HUES6 (cell line): ENCODE measurements at regions not wholly inside any gene's neighbourhood (a gene's known extent, or its start where the extent isn't known, plus 50 kb on each side); places are given as distances from the start of the nearest gene placed in this dataset.

Experiments used
- H3K27ac ChIP-seq: 2 replicates; pipeline ENCODE4 v1.7.0; 2013; ENCODE audit warnings: low read depth, mild to moderate bottlenecking, low read length, inconsistent platforms
- H3K27me3 ChIP-seq: 2 replicates; pipeline ENCODE4 v1.6.1; 2013; ENCODE audit warnings: low read length; ENCODE audit not compliant: control insufficient read depth, insufficient read depth
- H3K36me3 ChIP-seq: 2 replicates; pipeline ENCODE4 v1.6.1; 2013; ENCODE audit warnings: low read length; ENCODE audit not compliant: control insufficient read depth, insufficient read depth
- H3K4me1 ChIP-seq: 2 replicates; pipeline ENCODE4 v1.6.1; 2013; ENCODE audit warnings: low read length; ENCODE audit not compliant: control insufficient read depth, insufficient read depth
- H3K4me3 ChIP-seq: 2 replicates; pipeline ENCODE4 v1.5.1; 2013; ENCODE audit warnings: low read depth, low read length
- H3K9ac ChIP-seq: one replicate; pipeline ENCODE4 v1.6.1; 2013; ENCODE audit warnings: mild to moderate bottlenecking, low read length
- H3K9me3 ChIP-seq: 2 replicates; pipeline ENCODE4 v1.6.1; 2013; ENCODE audit warnings: low read depth, low read length; ENCODE audit not compliant: control insufficient read depth, insufficient read depth

GRCh38 chr2:67259556-67260342, 137.4 kb upstream of the ETAA1 start:
- Histone ChIP-seq H3K4me3 (no peak overlapping the region), H3K27me3 (no peaks in the 10 kb centered on the region), H3K9me3 (no peaks in the 10 kb centered on the region), H3K4me1 (peaks cover 2% of the 10 kb centered on the region; the same call in 1 of the 2 replicates), H3K27ac (no peak overlapping the region), H3K9ac (no peak overlapping the region), H3K36me3 (no peaks in the 10 kb centered on the region)

DNA sequence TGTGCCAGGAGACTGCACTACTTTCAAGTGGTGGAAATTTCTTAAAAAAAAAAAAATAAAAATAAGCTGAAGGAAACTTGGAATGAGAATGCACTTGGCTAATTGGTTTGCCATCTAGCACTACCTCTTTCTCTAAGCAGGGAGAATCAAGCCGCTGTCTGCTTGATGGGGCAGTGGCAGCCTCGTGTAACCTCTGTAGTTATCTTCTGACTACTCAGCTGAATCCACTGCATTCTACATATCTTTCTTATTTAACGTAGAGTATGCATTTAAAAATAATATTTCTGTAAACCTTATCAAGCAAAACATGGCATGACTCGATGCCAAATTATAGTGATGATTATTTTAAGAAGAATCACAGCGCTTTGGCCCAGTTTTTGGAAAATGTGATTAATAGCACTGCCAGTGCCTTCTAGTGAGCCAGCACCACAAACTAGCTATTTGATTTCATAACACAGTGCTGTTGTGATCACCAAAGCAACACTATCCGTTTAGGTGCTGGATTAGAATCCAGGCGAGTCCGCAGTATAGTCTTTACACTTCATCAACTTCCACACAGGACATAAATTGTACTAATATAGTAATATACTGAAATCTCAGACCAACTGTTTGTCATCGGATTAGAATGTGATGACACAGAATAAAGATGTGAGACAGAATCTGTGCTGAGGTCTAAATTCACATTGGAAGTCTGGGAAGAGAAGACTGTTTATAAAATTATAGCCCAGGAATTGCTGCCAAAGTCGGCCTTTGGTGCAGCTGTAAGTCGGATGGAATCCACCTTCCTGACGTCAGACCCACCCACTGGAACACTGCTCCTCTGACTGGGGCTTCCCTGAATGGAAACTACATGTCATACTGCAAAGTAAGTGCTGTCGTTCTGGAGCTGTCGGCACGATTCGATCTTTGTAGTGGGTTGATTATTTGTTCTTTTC, 136.5 kb upstream of the ETAA1 start:
- no peak overlapping the region for H3K9ac ChIP-seq
- no peak overlapping the region for H3K4me3 ChIP-seq
- no peaks in the 10 kb centered on the region for H3K9me3 ChIP-seq
- H3K27ac ChIP-seq, result no peak overlapping the region
- no peaks in the 10 kb centered on the region for H3K27me3 ChIP-seq
- no peaks in the 10 kb centered on the region for H3K36me3 ChIP-seq
- H3K4me1 ChIP-seq, result peaks cover 2% of the 10 kb centered on the region; the same call in 1 of the 2 replicates

DNA sequence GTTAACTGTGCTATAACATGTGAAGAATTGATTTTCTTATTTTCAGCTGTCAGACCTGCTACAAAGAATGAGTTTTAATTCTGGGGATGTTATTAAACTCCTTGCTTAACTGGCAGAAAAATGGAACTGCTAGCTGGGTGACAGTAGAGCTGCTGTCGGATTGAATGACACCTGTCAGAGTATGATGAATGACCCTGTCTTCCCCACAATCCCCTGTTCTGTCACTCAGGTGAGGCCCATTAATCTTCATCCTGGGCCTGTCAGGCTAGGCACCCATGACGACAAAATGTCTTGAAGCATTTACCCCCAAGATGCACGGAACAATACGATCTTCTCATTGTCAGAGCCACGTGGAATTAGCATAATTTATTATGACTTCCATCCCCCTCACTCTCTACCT, 129.9 kb upstream of the ETAA1 start:
- Histone ChIP-seq H3K36me3 (no peaks in the 10 kb centered on the region), H3K27ac (no peak overlapping the region), H3K4me1 (no peaks in the 10 kb centered on the region), H3K9ac (no peak overlapping the region), H3K9me3 (no peaks in the 10 kb centered on the region), H3K4me3 (no peak overlapping the region), H3K27me3 (no peaks in the 10 kb centered on the region)

GRCh38 chr2:67268797-67269196, 128.3 kb upstream of the ETAA1 start:
- Histone ChIP-seq H3K27ac (no peak overlapping the region), H3K9me3 (no peaks in the 10 kb centered on the region), H3K36me3 (no peaks in the 10 kb centered on the region), H3K4me3 (no peak overlapping the region), H3K4me1 (no peaks in the 10 kb centered on the region), H3K27me3 (no peaks in the 10 kb centered on the region), H3K9ac (no peak overlapping the region)

- Histone ChIP-seq H3K27ac (no peak overlapping the region), H3K36me3 (no peaks in the 10 kb centered on the region), H3K4me3 (no peak overlapping the region), H3K27me3 (no peaks in the 10 kb centered on the region), H3K9ac (no peak overlapping the region), H3K9me3 (no peaks in the 10 kb centered on the region), H3K4me1 (no peaks in the 10 kb centered on the region)
These were observed 124.9 kb upstream of the ETAA1 start for GRCh38 chr2:67272195-67272594.

DNA sequence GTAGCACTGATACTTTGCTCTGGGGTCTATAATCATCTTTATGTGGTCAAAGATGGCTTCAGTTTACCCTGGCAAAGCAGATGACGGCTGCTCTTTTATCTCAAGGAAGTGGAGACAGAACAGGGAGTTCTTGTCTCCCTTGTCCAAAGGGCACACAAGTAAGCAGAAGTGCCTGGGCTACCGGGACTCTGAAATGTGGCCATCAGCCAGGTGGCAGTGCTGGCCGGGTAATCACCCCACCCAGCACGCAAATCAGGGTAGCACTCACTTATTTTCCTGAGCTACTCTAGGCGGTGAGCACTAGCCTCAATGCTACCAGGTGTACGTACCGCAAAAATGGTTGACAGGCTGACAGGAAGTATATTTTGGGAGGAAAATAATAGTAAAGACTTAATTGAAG, 119.7 kb upstream of the ETAA1 start:
- Histone ChIP-seq H3K36me3 (no peaks in the 10 kb centered on the region), H3K9me3 (no peaks in the 10 kb centered on the region), H3K4me1 (no peaks in the 10 kb centered on the region), H3K4me3 (no peak overlapping the region), H3K27me3 (no peaks in the 10 kb centered on the region), H3K9ac (no peak overlapping the region), H3K27ac (no peak overlapping the region)

DNA sequence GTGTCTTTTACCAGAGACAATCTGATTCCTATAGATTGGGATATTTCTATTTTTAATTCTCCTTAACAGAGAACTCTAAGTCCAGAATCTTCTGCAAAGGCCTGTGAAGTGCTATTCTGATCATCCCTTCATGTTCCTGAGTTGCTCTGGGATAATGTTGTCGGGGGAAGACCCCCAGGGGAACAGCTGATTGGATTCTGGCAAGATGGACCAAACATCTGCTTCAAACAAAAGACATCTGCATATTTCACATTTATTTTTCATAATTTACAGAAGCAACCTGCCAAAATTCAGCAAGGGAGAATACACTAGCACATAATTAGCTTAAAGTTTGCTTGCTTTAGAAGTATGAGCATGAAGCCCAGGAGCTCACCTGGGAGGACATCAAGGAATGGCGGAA, 116.0 kb upstream of the ETAA1 start:
- H3K36me3 ChIP-seq, result no peaks in the 10 kb centered on the region
- H3K4me1 ChIP-seq, result no peaks in the 10 kb centered on the region
- H3K9me3 ChIP-seq, result no peaks in the 10 kb centered on the region
- H3K27me3 ChIP-seq, result no peaks in the 10 kb centered on the region
- H3K4me3 ChIP-seq, result no peak overlapping the region
- H3K9ac ChIP-seq, result no peak overlapping the region
- no peak overlapping the region for H3K27ac ChIP-seq

- Histone ChIP-seq H3K27me3 (no peaks in the 10 kb centered on the region), H3K9ac (no peak overlapping the region), H3K27ac (no peak overlapping the region), H3K9me3 (no peaks in the 10 kb centered on the region), H3K4me3 (no peak overlapping the region), H3K36me3 (no peaks in the 10 kb centered on the region), H3K4me1 (no peaks in the 10 kb centered on the region)
These were observed 113.5 kb upstream of the ETAA1 start for GRCh38 chr2:67283641-67284040.

DNA sequence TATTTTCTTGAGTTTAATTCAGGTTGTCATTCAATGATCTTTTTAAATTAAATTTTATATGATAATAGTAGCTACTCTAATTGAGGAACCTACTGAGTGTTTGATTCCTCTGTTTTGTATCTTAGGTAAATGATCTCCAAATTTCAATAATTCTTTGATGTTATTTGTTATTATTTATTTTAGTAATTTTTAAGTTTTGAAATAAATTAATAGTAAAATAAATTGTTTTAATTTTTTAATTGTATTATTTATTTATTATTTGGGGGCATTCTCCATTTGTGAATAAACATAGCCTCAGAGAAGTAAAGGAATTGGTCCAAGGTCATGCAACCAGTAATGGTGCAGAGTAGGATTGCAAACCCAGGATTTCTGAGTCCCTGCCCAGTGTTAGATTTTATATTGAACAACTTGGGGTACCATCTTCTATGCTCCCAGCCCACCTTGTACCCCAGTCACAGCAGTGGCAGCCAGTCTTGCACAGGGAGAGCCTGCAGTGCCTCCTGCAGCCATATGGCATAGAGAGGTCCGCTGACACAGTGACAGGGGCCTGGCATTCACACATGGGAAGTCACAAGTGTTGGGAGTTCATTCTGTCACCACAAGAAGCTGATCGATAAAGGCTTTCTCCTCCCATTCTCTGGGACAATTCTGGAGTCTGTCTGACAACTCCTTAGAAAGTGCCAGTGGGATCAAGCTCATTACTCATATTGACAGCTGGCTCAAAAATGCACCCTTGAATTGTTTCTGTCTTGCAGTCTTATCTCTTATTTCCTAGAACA, 110.0 kb upstream of the ETAA1 start:
- H3K9ac ChIP-seq, result no peak overlapping the region
- no peaks in the 10 kb centered on the region for H3K36me3 ChIP-seq
- no peaks in the 10 kb centered on the region for H3K9me3 ChIP-seq
- no peaks in the 10 kb centered on the region for H3K27me3 ChIP-seq
- H3K27ac ChIP-seq, result no peak overlapping the region
- no peak overlapping the region for H3K4me3 ChIP-seq
- H3K4me1 ChIP-seq, result no peaks in the 10 kb centered on the region

DNA sequence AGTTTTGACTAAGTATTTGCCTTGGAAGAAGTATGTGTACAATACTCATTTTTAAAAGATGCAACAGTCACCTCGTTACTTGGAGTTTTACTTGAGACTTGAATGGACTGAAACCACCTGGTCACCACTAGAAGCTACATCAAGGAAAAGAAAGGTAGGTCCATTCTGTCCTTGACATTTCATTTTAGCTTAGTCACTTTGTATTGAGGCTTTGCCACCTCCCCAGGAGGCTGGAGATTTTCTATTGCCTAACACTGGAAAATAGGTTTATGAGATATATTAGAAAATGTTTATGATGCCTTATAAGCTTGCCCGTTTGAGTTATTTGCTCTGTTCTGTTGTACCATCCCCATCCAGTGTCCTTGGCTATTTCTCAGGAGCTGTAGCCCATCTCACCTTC, 107.9 kb upstream of the ETAA1 start:
- no peak overlapping the region for H3K27ac ChIP-seq
- H3K27me3 ChIP-seq, result no peaks in the 10 kb centered on the region
- H3K36me3 ChIP-seq, result no peaks in the 10 kb centered on the region
- no peaks in the 10 kb centered on the region for H3K4me1 ChIP-seq
- H3K9ac ChIP-seq, result no peak overlapping the region
- H3K4me3 ChIP-seq, result no peak overlapping the region
- H3K9me3 ChIP-seq, result no peaks in the 10 kb centered on the region
